Neural cell (in vitro differentiated cells): ENCODE measurements at regions not wholly inside any gene's neighbourhood (a gene's known extent, or its start where the extent isn't known, plus 50 kb on each side); places are given as distances from the start of the nearest gene placed in this dataset.

Experiments
- H2AFZ ChIP-seq: fragments of 200-600, 300-800 bp; sonication (generic), shearing (Covaris generic); 2 replicates; pipeline ENCODE4 v1.6.0; 2014; ENCODE audit warnings: low read depth, mild to moderate bottlenecking, antibody characterized with exemption, low read length, moderate library complexity
- H3F3A ChIP-seq: fragments of 200-600 bp; shearing (Covaris generic); 2 replicates; pipeline ENCODE4 v1.6.1; 2016; ENCODE audit warnings: mild to moderate bottlenecking, moderate library complexity, mixed read lengths, antibody characterized with exemption, low read length; ENCODE audit not compliant: insufficient read depth, poor library complexity, severe bottlenecking
- H3K27ac ChIP-seq: fragments of 200-600, 300-800 bp; sonication (generic), shearing (Covaris generic); 2 replicates; pipeline ENCODE4 v1.5.1; 2014; ENCODE audit warnings: mild to moderate bottlenecking, low read length, moderate library complexity
- H3K27me3 ChIP-seq: fragments of 300-800, 200-600 bp; sonication (generic), shearing (Covaris generic); 2 replicates; pipeline ENCODE4 v1.6.0; 2014; ENCODE audit warnings: mild to moderate bottlenecking, low read depth, low read length, moderate library complexity; ENCODE audit not compliant: insufficient read depth
- H3K36me3 ChIP-seq: fragments of 300-800, 200-600 bp; sonication (generic), shearing (Covaris generic); 2 replicates; pipeline ENCODE4 v1.5.1; 2014; ENCODE audit warnings: mild to moderate bottlenecking, antibody characterized with exemption, low read length, moderate library complexity; ENCODE audit not compliant: insufficient read depth
- H3K4me2 ChIP-seq: fragments of 300-800, 200-600 bp; sonication (generic), shearing (Covaris generic); 2 replicates; pipeline ENCODE4 v1.6.0; 2014; ENCODE audit warnings: mild to moderate bottlenecking, low read length
- H3K4me3 ChIP-seq: fragments of 300-800, 200-600 bp; sonication (generic), shearing (Covaris generic); 2 replicates; pipeline ENCODE4 v1.5.1; 2014; ENCODE audit warnings: mild to moderate bottlenecking, low read length, moderate library complexity
- H3K79me2 ChIP-seq: fragments of 200-600 bp; shearing (Covaris generic); replicated peaks from 2 replicates; pipeline ENCODE4 v1.6.0; 2014; ENCODE audit warnings: mild to moderate bottlenecking, low read length, moderate library complexity; ENCODE audit not compliant: insufficient read depth
- H3K9ac ChIP-seq: fragments of 300-800, 200-600 bp; sonication (generic), shearing (Covaris generic); 2 replicates; pipeline ENCODE4 v1.6.1; 2016; ENCODE audit warnings: mild to moderate bottlenecking, low read length, mixed read lengths
- H3K9me2 ChIP-seq: fragments of 200-600 bp; shearing (Covaris generic); 2 replicates; pipeline ENCODE4 v1.6.1; 2016; ENCODE audit warnings: mild to moderate bottlenecking, low read length, mixed read lengths; ENCODE audit not compliant: insufficient read depth
- H3K9me3 ChIP-seq: fragments of 200-600, 300-800 bp; sonication (generic), shearing (Covaris generic); 2 replicates; pipeline ENCODE4 v1.6.1; 2016; ENCODE audit warnings: mild to moderate bottlenecking, mixed run types, low read length, moderate library complexity, mixed read lengths
- H4K20me1 ChIP-seq: fragments of 200-600 bp; shearing (Covaris generic); 2 replicates; pipeline ENCODE4 v1.6.1; 2016; ENCODE audit warnings: mild to moderate bottlenecking, mixed run types; ENCODE audit not compliant: insufficient read depth
- EP300 ChIP-seq: fragments of 450-650 bp; conservative IDR thresholded peaks from 2 replicates; pipeline ENCODE4 v1.6.1; 2014; ENCODE audit warnings: antibody characterized with exemption, mild to moderate bottlenecking, moderate library complexity; ENCODE audit not compliant: poor library complexity, severe bottlenecking
- MXI1 ChIP-seq: fragments of 450-650 bp; conservative IDR thresholded peaks from 2 replicates; pipeline ENCODE4 v1.6.1; 2014; ENCODE audit warnings: antibody characterized with exemption, mild to moderate bottlenecking; ENCODE audit not compliant: poor library complexity, severe bottlenecking
- POLR2AphosphoS5 ChIP-seq: IDR thresholded peaks from 2 replicates; pipeline ENCODE4 v1.6.1; 2012
- RAD21 ChIP-seq: fragments of 450-650 bp; conservative IDR thresholded peaks from 2 replicates; pipeline ENCODE4 v1.6.1; 2014; ENCODE audit warnings: antibody characterized with exemption, mild to moderate bottlenecking, moderate library complexity
- SMC3 ChIP-seq: fragments of 450-650 bp; conservative IDR thresholded peaks from 2 replicates; pipeline ENCODE4 v1.6.1; 2014; ENCODE audit warnings: antibody characterized with exemption, mild to moderate bottlenecking, moderate library complexity; ENCODE audit not compliant: poor library complexity
- TAF1 ChIP-seq: IDR thresholded peaks from 2 replicates; pipeline ENCODE4 v1.6.1; 2012; ENCODE audit warnings: low read depth
- TF ChIP-seq, protein P1 (sequence below): fragments of 450-650 bp; IDR thresholded peaks from 2 replicates; pipeline ENCODE4 v1.5.1; 2014; ENCODE audit warnings: antibody characterized with exemption, mild to moderate bottlenecking, moderate library complexity; ENCODE audit not compliant: poor library complexity, severe bottlenecking
- TF ChIP-seq, protein P2 (sequence below): IDR thresholded peaks from 2 replicates; pipeline ENCODE4 v1.6.1; 2012; ENCODE audit warnings: borderline replicate concordance

DNA sequence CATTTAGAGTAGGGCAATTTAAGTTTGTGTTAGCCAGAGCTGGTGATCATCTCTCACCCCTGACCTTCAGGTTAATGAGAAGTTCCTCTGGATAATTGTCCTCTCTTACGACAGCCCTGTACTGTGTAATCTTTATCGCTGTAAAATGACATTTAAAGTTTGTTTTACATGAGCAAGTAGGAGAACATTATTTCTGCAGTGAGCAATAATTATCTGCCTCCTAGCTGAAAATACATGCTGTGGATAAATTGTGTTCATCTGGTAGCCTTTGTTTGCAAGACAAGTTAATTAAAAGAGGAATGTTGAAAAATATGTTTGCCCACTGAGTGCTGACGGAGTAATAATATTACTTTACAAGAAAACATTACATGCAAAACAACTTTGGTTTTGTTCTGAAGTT lies 1083.8 kb upstream of the NUDT12 start:
- no peaks in the 10 kb centered on the region for H3K27me3 ChIP-seq
- no peaks in the 10 kb centered on the region for H3K36me3 ChIP-seq
- H3K4me2 ChIP-seq: no peak overlapping the region
- H3K9me2 ChIP-seq: no peaks in the 10 kb centered on the region
- no peak overlapping the region for H3K9ac ChIP-seq
- H3K27ac ChIP-seq: no peak overlapping the region
- no peak for TF ChIP-seq SMC3
- no peak for TF ChIP-seq MXI1
- no peak for TF ChIP-seq TAF1
- TF ChIP-seq RAD21: no peak
- TF ChIP-seq, protein P1, sequence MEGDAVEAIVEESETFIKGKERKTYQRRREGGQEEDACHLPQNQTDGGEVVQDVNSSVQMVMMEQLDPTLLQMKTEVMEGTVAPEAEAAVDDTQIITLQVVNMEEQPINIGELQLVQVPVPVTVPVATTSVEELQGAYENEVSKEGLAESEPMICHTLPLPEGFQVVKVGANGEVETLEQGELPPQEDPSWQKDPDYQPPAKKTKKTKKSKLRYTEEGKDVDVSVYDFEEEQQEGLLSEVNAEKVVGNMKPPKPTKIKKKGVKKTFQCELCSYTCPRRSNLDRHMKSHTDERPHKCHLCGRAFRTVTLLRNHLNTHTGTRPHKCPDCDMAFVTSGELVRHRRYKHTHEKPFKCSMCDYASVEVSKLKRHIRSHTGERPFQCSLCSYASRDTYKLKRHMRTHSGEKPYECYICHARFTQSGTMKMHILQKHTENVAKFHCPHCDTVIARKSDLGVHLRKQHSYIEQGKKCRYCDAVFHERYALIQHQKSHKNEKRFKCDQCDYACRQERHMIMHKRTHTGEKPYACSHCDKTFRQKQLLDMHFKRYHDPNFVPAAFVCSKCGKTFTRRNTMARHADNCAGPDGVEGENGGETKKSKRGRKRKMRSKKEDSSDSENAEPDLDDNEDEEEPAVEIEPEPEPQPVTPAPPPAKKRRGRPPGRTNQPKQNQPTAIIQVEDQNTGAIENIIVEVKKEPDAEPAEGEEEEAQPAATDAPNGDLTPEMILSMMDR: no peak
- no peak for TF ChIP-seq EP300
- no peak for TF ChIP-seq POLR2AphosphoS5
- no peak overlapping the region for H2AFZ ChIP-seq
- H3K4me3 ChIP-seq: no peak overlapping the region
- no peaks in the 10 kb centered on the region for H3K79me2 ChIP-seq
- no peaks in the 10 kb centered on the region for H3K9me3 ChIP-seq
- no peaks in the 10 kb centered on the region for H3F3A ChIP-seq
- no peaks in the 10 kb centered on the region for H4K20me1 ChIP-seq

GRCh38 chr5:104643320-104643719 lies 1080.7 kb upstream of the NUDT12 start:
- no peak overlapping the region for H3K4me2 ChIP-seq
- no peaks in the 10 kb centered on the region for H4K20me1 ChIP-seq

More at GRCh38 chr5:104643320-104643719, 1080.7 kb upstream of the NUDT12 start:
- H3K36me3 ChIP-seq: no peaks in the 10 kb centered on the region
- H3K9me3 ChIP-seq: no peaks in the 10 kb centered on the region
- no peaks in the 10 kb centered on the region for H3K27me3 ChIP-seq
- H3K4me3 ChIP-seq: no peak overlapping the region
- TF ChIP-seq MXI1 (no peak), RAD21 (no peak), TAF1 (no peak), EP300 (no peak), SMC3 (no peak)
- TF ChIP-seq, protein P2, sequence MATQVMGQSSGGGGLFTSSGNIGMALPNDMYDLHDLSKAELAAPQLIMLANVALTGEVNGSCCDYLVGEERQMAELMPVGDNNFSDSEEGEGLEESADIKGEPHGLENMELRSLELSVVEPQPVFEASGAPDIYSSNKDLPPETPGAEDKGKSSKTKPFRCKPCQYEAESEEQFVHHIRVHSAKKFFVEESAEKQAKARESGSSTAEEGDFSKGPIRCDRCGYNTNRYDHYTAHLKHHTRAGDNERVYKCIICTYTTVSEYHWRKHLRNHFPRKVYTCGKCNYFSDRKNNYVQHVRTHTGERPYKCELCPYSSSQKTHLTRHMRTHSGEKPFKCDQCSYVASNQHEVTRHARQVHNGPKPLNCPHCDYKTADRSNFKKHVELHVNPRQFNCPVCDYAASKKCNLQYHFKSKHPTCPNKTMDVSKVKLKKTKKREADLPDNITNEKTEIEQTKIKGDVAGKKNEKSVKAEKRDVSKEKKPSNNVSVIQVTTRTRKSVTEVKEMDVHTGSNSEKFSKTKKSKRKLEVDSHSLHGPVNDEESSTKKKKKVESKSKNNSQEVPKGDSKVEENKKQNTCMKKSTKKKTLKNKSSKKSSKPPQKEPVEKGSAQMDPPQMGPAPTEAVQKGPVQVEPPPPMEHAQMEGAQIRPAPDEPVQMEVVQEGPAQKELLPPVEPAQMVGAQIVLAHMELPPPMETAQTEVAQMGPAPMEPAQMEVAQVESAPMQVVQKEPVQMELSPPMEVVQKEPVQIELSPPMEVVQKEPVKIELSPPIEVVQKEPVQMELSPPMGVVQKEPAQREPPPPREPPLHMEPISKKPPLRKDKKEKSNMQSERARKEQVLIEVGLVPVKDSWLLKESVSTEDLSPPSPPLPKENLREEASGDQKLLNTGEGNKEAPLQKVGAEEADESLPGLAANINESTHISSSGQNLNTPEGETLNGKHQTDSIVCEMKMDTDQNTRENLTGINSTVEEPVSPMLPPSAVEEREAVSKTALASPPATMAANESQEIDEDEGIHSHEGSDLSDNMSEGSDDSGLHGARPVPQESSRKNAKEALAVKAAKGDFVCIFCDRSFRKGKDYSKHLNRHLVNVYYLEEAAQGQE: no peak
- TF ChIP-seq, protein P1: no peak
- no peaks in the 10 kb centered on the region for H3K79me2 ChIP-seq
- no peak overlapping the region for H3K27ac ChIP-seq
- H3F3A ChIP-seq: no peaks in the 10 kb centered on the region
- H2AFZ ChIP-seq: no peak overlapping the region
- no peak overlapping the region for H3K9ac ChIP-seq
- no peaks in the 10 kb centered on the region for H3K9me2 ChIP-seq
